ENCODE measurements at regions not wholly inside any gene's neighbourhood (a gene's known extent, or its start where the extent isn't known, plus 50 kb on each side); places are given as distances from the start of the nearest gene placed in this dataset.

DNA sequence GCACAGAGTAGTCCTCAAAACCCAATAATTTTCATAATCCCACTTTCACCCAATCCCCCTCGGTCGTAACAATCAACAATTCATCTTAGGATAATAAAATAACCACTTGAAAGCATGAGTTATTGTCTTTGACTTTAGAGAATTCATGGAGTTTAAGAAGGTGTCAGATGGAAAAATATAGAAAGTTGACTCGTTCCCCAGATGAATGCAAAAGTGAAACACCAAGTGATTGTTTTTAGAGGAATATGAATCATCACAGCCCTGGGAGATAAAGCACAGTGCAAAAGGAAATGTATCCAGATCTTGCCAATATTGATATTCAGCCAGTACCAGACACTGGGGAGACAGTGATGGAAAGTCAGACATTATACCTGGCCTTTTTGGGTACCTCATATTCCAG lies 860.5 kb downstream of the DHX35 start:
- TF ChIP-seq, protein P1, sequence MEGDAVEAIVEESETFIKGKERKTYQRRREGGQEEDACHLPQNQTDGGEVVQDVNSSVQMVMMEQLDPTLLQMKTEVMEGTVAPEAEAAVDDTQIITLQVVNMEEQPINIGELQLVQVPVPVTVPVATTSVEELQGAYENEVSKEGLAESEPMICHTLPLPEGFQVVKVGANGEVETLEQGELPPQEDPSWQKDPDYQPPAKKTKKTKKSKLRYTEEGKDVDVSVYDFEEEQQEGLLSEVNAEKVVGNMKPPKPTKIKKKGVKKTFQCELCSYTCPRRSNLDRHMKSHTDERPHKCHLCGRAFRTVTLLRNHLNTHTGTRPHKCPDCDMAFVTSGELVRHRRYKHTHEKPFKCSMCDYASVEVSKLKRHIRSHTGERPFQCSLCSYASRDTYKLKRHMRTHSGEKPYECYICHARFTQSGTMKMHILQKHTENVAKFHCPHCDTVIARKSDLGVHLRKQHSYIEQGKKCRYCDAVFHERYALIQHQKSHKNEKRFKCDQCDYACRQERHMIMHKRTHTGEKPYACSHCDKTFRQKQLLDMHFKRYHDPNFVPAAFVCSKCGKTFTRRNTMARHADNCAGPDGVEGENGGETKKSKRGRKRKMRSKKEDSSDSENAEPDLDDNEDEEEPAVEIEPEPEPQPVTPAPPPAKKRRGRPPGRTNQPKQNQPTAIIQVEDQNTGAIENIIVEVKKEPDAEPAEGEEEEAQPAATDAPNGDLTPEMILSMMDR (IDR thresholded peaks at IDR 0.05) = no peak
- no peak for TF ChIP-seq POLR2A (IDR thresholded peaks at IDR 0.05)
